CD4-positive, alpha-beta T cell treated with Interleukin-17A for 1 hour (primary cell): ENCODE measurements at regions not wholly inside any gene's neighbourhood (a gene's known extent, or its start where the extent isn't known, plus 50 kb on each side); places are given as distances from the start of the nearest gene placed in this dataset.

Experiments
- DNase-seq: peaks from one replicate; pipeline ENCODE4 v3.0.0-alpha.2; 2020

DNA sequence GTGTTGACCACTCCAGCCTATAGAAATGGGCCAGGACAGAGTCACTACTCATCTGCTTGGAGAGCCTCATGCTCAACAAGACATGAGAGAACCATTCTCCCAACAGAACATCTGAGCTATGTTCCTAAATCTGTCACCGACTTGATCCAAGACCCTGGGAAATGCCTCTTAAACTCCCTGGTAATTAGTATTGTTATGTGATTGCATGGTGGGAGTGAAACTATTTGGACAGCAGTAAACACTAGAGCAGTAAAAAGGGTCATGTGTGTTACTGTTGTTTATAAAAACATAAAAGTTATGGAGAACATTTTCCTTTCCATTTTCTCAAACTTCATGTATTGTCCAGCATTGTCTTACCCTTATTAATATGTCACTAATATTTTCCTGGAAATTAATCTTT, 369.8 kb upstream of the FAT3 start:
- no peak for DNase-seq

DNA sequence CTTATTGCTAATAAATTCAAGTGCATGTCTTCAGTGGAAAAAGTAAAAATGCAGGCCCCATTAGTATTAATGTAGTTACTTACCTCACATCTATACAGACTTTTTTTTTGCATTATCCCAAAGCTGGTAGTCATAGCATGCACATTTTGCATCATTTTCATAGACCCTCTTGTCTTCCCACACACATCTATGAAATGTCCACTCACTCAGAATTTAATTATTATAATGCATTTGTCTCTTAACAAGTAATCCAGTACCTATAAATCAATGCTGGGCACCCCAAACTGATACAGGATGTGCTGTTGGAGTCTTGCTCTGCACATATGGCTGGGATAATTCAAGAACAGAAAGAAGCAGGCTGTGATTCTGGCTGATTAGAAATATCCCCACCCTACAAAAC, 370.4 kb upstream of the FAT3 start:
- no peak for DNase-seq

DNA sequence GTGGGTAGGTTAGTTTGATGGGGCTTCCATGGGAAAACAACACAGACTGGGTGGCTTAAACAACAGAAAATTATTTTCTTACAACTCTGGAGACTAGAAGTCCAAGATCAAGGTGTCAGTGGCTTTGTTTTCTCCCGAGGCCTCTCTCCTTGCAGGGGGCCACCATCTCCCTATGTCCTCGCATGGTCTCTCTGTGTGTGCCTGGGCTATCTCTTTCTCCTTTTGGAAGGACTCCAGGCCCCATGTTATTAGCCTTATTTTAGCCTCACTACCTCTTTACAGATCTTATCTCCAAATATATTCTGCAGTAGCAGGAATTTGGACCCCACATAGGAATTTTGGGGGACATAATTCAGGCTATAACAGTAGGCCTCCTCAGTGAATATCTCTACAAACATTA, 372.7 kb upstream of the FAT3 start:
- DNase-seq, result no peak

DNA sequence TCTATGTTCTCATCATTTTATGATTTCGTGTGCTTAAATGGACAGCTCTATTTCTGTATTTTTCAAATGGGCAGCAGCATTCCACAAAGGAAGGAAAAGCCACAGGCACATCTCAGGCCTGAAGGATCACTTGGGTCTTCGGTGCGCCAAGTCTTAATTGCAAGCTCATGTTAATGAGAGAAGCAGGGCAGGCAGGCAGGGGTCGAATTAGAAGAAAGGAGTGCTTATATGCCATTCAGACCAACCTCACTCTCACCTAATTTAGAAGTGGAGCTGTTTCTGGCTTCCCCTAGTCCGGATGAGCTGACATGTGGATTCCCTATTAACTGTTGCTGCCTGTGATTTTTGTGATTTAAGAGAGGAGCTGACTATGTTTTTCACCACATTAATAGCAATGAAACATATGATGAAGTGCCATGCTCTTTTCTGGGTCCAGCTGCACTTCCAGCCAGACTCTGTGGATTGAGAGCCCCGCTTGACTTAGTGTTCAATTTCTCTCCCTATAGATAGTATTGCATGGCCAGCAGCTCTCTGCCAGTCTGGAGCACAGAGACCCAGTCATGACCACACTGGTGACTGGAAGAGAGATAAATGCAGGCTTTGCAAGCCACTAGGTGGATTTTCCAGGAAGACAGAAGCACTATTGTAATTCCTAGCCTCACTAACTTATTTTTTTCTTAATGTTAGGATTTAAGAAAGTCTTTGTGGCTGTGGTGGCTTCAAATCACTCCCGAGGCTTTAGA, 373.9 kb upstream of the FAT3 start:
- DNase-seq, result no peak

DNA sequence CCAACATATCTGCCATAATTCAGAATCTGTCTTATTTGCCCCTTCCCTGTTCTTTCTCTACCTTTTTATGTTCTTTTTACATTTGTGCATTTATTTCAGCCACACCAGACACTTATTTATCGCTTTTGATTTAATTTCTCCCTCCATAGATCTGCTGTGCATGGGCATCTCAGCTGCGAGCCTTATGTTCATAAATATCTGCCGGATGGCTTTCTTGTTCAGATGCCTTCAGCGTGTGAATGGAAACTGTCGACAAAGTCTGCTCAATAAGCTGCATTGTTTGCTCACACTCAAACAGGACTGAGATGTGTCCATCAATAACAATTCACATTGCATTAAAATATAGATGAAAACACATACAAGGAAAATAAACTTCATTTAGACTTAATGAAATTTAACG, 374.6 kb upstream of the FAT3 start:
- no peak for DNase-seq

DNA sequence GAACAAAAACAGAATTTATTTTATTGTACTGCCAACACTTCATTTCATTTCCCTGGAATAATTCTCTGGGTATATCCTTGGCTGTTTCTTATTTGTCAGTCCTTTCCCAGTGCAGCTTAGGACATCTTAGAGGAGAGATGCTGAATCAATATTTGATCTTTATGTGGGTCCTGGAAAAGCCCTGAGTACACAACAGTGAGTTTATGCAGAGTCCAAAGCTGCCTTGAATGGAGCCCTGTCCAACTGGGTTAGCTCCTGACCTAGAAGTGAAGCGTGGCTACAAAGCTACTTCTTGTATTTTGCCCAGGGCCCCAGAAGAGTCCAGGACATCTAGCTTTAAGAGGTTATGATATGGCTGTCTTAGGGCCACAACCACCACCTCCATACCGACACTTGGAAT, 378.0 kb upstream of the FAT3 start:
- DNase-seq, result no peak

DNA sequence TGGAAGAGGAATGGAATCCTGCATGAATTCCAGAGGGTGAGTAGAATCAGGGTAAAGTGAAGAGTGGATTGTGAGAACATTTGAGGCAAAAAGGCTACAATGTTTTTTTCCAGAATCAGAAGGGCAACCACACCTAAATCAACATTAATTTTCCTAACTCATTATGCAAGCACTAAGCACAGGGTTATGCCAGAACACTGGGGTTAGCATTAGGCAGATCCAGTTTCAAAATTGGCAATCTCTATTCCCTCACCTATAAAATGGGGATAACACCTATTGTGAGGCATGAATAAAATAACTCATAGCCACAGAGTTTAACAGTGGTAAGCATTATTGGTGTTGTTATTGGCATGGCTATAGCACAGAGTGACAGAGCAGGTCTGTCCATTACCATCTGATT, 378.6 kb upstream of the FAT3 start:
- DNase-seq, result no peak

DNA sequence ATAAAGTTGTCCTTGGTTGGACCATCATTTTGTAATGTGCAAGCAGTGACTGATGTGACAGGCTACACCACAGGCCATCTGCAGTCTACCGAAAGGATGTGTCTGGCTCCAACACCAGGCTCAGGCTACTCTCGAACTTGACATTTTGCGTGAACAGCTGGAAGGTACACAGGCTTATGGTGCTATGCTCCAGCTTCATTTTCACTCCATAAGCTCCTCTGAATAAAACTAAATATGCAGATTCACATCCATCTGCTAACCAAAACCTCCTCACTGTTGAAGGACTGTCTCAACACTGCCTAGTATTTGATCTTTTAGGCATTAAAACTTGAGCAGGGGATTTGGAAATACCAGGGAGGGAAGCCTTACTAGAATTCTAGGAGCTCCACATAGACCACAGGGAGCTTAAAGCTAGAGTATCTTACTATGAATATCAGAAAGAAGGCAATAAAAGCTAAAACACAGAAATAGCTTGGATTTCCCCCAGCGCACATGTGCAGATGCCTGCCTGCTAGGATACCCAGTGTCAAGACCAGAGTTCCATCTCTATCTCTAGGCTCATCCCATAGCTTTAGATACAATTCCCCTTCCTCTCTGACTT, 383.9 kb upstream of the FAT3 start:
- DNase-seq, result no peak

DNA sequence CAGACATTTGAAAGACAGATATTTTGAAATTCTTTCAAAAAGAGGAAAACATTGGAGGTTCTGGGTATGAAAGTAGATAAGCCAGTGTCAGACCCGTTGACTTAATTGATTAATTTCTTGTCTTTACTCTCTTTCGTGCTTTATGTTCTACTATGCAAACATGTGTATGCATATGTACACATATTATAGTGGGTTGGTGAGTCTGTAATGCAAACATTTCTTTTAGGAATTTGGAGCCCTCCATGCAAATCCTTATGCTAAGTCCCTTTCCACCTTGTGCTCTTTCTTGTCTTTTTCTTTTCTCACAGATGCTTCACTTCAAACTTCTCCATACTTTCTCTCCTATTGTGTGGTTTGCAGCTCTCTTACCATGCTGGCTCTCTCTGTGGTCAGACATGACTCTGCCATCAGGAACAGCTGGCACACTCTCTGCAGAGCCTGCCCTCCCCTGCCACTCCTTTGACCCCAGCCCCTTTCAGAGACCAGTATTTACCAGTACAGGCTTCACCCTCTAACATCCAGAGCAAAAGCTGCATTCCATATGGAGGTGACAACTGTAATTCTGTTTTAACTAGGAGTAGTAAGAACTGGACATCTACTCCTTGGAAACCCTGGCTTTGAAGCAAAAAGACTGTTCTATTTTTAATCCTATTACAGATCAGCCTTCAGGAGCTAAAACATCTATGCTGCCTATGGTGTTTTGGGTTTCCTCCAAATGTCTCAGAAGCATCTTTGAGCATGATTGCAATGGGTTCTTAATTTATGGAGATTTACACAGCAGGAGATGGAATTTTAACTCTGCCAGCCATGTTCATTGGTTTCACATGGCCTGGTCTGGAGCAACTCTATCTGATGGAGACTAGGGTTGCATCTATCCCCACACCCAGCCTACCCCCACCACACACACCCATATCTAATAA, 386.9 kb upstream of the FAT3 start:
- DNase-seq, result no peak

DNA sequence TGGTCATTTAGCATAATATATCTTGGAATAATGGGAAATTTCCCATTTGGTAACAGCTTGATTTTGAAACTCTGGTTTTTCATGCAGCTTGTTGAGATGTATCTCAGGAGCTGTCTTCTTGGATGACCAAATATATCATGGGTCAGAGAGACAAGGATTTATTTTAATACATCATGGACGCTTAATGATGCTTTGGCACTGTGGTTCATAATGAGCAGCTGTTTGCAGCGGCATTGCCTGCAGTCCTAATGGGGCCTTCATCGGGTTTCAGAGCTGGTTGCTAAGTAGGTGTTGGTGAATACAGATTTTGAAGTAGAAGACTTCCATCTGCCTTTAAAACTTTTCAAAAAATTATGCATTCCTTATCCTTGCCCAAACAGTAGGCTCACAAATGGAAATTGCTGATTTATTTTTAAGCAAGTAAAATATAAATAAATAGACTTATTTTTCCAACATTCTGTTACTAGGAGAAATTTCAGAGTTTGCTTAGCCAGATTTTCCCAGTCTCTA, 389.5 kb upstream of the FAT3 start:
- no peak for DNase-seq

DNA sequence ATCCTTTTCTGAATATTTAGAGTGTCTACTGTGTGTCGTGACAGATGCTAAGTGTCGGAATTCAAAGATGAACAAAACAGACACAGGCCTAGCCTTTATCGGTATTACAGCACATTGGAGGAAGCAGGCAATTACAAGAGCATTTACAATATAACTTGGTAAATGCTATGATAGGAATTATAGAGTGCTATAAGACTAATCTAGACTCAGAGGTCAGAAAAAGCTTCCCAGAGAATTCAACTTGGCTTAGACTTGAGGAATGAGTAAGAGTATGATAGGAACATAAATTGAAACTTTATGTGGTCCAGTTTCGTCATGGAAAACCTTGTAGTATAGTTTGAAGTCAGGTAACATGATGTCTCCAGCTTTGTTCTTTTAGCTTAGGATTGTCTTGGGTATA, 395.7 kb upstream of the FAT3 start:
- DNase-seq, result no peak

DNA sequence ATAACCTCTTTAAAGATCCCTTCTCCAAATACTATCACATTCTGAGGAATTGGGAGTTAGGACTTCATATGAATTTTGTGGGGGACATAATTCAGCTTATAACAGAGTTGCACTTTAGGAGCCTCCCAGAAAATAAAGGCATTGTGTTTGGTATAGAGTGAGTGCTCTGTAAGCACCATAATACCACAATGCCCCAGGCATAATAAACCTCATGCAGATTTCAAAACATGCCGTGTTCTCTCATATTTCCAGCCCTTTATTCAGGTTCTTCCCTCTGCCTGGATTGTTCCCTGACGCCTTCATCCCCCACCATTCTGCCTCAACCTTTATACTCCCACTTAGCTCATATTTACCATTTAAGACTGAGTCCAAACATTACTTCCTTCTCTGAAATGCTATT, 398.8 kb upstream of the FAT3 start:
- DNase-seq, result no peak

DNA sequence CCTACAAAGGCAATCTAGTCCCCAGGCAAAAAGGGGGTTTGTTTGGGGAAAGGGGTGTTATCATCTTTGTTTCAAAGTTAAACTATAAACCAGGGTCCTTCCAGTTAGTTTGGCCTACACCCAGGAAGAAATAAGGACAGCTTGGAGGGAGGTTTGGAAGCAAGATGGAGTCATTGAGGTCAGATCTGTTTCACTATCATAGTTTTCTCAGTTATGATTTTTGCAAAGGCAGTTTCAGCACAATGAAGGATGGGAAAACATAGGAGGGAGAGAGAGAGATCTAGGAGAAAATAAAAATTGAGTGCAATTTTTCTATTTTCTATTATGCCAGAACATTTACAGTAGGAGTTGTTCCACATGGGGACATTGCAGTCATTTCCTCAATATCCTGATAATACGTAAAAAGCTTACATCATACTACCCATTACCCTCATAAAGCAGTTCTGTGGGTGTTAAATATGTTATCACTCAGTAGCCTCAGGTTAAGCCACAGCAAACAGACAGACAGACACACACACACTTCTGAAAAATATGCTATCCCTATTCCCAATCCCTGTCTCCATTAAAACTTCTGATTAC, 401.3 kb upstream of the FAT3 start:
- no peak for DNase-seq

DNA sequence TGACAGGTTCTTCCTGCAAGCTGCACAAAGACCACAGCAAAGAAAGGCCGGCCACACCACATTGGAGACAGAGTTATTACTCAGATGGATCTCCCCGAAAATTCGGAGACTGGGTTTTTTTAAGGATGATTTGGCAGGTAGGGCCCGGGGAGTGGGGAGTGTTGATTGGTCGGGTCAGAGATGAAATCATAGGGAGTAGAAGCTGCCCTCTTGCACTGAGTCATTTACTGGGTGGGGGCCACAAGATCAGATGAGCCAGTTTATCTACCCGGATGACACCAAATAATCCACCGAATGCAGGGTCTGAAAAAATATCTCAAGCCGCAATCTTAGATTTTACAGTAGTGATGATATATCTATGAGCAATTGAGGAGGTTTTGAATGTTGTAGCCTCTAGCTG, 401.8 kb upstream of the FAT3 start:
- no peak for DNase-seq

DNA sequence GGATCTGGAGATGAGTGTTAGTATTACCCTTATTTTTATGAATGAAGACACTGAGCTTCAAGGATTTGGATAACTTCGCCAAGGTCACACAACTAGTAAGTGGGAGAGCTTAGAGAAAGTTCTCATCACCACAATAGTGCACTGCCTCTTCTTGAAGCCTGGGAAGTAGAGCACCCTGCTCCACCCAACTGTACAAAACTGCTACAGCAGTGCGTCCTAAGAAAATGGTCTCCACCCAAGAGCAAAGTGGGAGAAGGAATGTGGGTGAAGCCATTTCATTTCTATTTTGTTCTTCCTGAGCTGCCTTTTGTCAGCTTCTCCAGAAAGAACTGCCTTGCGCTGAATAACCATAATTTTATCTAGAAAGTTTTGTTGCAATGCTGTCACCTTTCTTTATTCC, 403.9 kb upstream of the FAT3 start:
- DNase-seq, result no peak

DNA sequence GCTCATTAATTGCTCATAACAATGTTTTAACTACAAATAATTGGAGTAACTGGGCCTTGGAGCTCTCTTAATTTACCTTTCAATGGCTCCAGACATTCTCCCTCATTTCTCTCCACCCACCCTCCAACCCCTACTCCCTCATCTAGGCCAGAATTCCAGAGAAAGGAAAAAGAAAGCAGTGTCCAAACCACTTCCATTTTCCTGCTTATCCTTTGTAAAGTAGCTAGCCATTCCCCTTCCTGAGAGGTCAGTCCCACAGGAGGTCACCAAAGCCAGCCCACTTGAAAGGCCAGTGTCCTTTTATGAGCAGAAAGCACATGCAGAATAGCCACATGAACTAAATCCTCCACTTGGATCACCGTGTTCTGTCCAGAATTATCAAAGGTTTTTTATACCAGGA, 404.8 kb upstream of the FAT3 start:
- DNase-seq, result no peak

DNA sequence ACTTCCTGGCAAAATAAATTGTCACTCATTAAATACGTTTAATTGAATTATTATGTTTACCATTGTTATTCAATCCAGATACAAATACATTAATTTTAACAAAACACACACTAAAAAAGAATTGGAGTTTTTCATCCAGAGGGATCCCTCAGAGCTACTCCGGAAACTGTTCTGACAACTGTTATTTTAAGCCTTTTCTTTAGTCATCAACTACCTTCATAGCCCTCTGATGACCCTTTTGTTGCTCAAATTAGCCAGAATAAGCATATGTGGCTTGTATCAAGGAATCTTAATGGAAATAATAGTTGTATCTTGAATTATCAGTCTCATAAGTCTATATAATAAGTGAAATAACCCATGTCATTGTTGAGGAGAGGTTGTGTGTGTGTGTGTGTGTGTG, 405.4 kb upstream of the FAT3 start:
- DNase-seq, result no peak

DNA sequence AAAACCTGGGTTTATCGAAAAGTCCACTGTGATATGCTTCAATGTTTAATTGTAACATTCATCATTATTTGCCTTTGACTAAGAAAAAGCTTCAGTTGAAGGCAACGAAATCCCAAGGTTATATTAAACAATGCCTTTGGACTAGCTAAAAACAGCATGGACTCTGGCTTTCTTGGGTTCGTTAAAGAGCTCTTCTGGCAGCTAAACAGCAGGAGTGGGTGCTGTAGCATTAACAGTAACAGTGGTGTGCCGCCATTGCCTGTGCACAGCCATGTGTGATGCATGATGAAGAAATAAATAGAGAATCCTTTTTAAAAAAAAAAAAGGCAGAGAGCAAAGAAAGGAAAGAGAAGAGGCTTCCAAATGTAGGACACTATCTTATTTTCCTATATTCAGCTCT, 406.6 kb upstream of the FAT3 start:
- no peak for DNase-seq

DNA sequence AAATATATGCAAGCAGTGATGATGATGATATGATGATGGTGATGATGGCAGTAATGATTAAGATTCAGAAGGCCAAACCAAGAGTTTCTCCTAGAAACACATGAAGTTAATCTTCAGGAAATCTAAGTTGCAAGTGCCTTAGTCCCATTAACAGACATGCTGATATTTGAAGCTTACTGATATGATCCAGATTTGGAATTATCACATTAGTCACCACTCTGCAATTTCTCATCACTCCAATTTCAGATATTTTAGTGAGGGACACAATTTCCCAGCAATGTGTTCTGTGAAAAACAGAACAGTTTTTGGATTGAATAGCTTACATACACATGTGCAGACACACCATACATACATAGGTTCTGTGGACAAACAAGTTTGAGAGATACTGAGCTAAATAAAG, 411.4 kb upstream of the FAT3 start:
- DNase-seq, result no peak

DNA sequence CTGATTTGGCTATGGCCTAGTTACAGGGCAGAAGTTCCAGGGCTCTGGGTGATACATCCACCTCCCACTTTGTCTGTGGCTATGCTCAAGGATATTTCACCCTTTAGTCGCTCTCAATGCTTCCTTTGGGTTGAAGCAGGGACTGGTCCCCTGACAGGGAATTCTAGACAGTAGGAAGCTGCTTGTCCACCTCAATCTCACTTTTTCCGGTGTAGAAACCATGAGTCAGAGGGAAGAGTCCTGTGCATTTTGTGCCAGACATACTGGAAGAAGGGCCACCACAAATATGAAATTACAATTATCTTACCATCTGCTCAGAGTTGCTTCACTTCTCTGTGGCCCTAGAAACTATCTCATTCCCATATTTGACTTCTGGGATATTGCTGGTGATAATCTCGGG, 413.7 kb upstream of the FAT3 start:
- no peak for DNase-seq

DNA sequence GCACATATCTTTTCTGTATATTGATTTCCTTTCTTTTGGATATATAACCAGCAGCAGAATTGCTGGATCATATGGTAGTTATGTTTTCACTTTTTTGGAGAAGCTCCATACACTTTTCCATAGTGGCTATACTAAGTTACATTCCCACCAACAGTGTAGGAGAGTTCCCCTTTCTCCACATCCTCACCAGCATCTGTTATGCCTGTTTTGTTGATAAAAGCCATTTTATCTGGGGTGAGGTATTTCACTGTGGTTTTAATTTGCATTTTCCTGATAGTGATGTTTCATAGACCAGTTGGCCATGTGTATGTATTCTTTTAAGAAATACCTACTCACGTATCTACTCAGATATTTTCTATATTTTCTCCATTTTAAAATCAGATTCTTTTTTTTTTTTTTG, 419.3 kb upstream of the FAT3 start:
- DNase-seq, result no peak

DNA sequence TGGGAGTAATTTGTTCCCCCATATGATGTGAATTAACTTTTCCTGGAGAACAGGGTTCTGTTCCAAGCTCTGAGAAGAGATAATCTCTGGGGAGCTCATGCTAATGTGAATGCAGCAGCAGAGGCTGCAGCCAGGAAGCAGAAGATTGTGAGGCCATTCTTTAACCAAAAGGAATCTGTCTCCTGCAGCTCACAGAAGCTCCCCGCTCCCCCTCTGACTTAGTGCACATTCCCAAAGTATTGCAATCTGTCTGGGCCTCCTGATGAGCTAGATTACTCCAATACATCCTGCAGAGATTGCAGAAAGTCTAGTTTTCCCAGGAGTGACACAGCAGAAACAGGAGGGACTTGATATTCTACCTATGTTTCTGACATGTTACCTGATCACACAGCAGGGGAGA, 420.6 kb upstream of the FAT3 start:
- DNase-seq, result no peak

DNA sequence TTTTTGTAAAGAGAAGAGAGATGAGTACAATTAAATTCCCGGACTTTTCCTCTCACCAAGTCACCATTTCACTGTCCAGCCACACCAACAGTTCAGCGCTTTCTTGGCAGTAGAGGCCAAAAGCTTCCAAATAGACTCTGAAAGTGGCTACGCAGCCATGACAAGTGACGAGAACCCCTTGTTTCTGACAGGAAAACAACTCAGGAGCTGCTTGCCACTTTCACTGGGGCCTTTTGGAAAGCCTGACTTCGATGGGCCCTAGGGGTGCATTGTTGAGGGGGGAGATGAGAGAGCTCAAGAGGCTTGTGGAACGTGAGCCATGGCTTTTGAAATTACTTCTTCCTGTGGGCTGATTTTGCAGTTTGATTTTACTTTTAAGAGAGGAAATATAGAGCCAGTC, 422.1 kb upstream of the FAT3 start:
- DNase-seq, result no peak
